Colonic mucosa (tissue), 4 donors: ENCODE measurements at regions not wholly inside any gene's neighbourhood (a gene's known extent, or its start where the extent isn't known, plus 50 kb on each side); places are given as distances from the start of the nearest gene placed in this dataset.

Experiments used
- DNase-seq: peaks from one replicate; pipeline ENCODE4 v3.0.0-alpha.2; 2020
- H3K27ac ChIP-seq: fragments of 200-600 bp; one replicate; pipeline ENCODE4 v1.8.0; 2021
- H3K27me3 ChIP-seq: fragments of 200-600 bp; one replicate; pipeline ENCODE4 v1.8.0; 2021
- H3K36me3 ChIP-seq: fragments of 200-600 bp; one replicate; pipeline ENCODE4 v1.8.0; 2021
- H3K4me1 ChIP-seq: fragments of 200-600 bp; one replicate; pipeline ENCODE4 v1.8.0; 2021; ENCODE audit warnings: mild to moderate bottlenecking
- H3K4me3 ChIP-seq: fragments of 200-600 bp; one replicate; pipeline ENCODE4 v1.8.0; 2021
- H3K9ac ChIP-seq, 2 donors: one replicate each; pipeline ENCODE4 v1.7.0; 2013; ENCODE audit warnings: control low read depth in 2 of 2, low read depth in 2 of 2, low read length in 2 of 2
- H3K9me3 ChIP-seq: fragments of 200-600 bp; one replicate; pipeline ENCODE4 v1.8.0; 2021
- CTCF ChIP-seq: fragments of 200-600 bp; IDR thresholded peaks from one replicate; pipeline ENCODE4 v1.8.0; 2022; ENCODE audit warnings: antibody characterized with exemption, mild to moderate bottlenecking
- intact Hi-C: fragments of 100-400 bp; cut with DNase I; formaldehyde crosslinking; loops from one replicate; pipeline ENCODE4 v1.14.1; 2022
- donor health status: healthy.
- donor health status: DM: no; HTN: no; CAD: no.
- donor health status: DM: no; HTN: no; CAD: no.

- H3K9ac ChIP-seq, result no peak overlapping the region
- DNase-seq, result no peak
- no peak for TF ChIP-seq CTCF
- H3K4me3 ChIP-seq, result no peak overlapping the region
- H3K27me3 ChIP-seq, result no peaks in the 10 kb centered on the region
- no peaks in the 10 kb centered on the region for H3K9me3 ChIP-seq
- H3K36me3 ChIP-seq, result no peaks in the 10 kb centered on the region
- no peaks in the 10 kb centered on the region for H3K4me1 ChIP-seq
- H3K27ac ChIP-seq, result no peak overlapping the region
- intact Hi-C loops, result no loop called here
Measured at GRCh38 chr12:97160277-97160676, 253.2 kb downstream of the NEDD1 start.

GRCh38 chr12:97162173-97162572, 255.1 kb downstream of the NEDD1 start:
- Histone ChIP-seq H3K36me3 (no peaks in the 10 kb centered on the region), H3K9me3 (no peaks in the 10 kb centered on the region), H3K27ac (no peak overlapping the region), H3K9ac (no peak overlapping the region), H3K4me1 (no peaks in the 10 kb centered on the region), H3K27me3 (no peaks in the 10 kb centered on the region), H3K4me3 (no peak overlapping the region)
- DNase-seq, result no peak
- TF ChIP-seq CTCF, result no peak
- intact Hi-C loops, result no loop called here

- no peaks in the 10 kb centered on the region for H3K27me3 ChIP-seq
Measured at GRCh38 chr12:97164936-97165335, 257.9 kb downstream of the NEDD1 start.

GRCh38 chr12:97167598-97167997, 260.5 kb downstream of the NEDD1 start:
- no peaks in the 10 kb centered on the region for H3K4me1 ChIP-seq
- TF ChIP-seq CTCF, result no peak
- no peak overlapping the region for H3K9ac ChIP-seq
- no peaks in the 10 kb centered on the region for H3K9me3 ChIP-seq
- H3K36me3 ChIP-seq, result no peaks in the 10 kb centered on the region
- no peak for DNase-seq
- intact Hi-C loops, result no loop called here
- H3K27ac ChIP-seq, result no peak overlapping the region
- H3K27me3 ChIP-seq, result no peaks in the 10 kb centered on the region
- H3K4me3 ChIP-seq, result no peak overlapping the region

More at GRCh38 chr12:97164936-97165335, 257.9 kb downstream of the NEDD1 start:
- Histone ChIP-seq H3K4me1 (no peaks in the 10 kb centered on the region), H3K9me3 (no peaks in the 10 kb centered on the region), H3K4me3 (no peak overlapping the region), H3K9ac (no peak overlapping the region), H3K36me3 (no peaks in the 10 kb centered on the region), H3K27ac (no peak overlapping the region)
- no peak for DNase-seq
- no peak for TF ChIP-seq CTCF
- intact Hi-C loops, result no loop called here

- no peak for TF ChIP-seq CTCF
- Histone ChIP-seq H3K27me3 (no peaks in the 10 kb centered on the region), H3K4me3 (no peak overlapping the region), H3K4me1 (no peaks in the 10 kb centered on the region), H3K27ac (no peak overlapping the region), H3K9ac (no peak overlapping the region), H3K9me3 (no peaks in the 10 kb centered on the region), H3K36me3 (no peaks in the 10 kb centered on the region)
- DNase-seq, result no peak
- intact Hi-C loops, result no loop called here
Measured at GRCh38 chr12:97168804-97169203, 261.7 kb downstream of the NEDD1 start.
